ENCODE measurements at regions not wholly inside any gene's neighbourhood (a gene's known extent, or its start where the extent isn't known, plus 50 kb on each side); places are given as distances from the start of the nearest gene placed in this dataset.

DNA sequence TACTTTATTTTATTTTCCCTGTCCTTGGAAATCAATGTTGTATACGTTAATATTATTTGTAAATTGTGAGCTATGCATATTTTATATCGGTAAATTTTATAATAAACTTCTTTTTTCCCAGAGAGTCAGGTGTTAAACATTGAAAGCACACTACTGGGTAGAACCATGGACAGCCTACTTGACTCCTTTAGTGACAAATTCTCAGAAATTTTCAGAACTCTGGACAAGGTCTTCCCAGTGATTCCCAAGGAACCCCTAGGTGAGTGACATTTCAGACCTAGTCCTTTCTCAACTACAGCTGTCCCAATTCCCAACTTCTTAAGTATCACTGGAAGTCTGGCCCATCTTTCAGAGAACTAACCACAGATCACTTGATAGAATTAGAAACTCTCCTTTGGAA lies 107.2 kb downstream of the RCN1 start:
- in situ Hi-C loops (cut with MboI; ENCODE audit: low pct_unique_long_range_greater_than_20kb, low sequenced_read_pairs, unreplicated experiment), result no loop called here
- TF ChIP-seq, protein P1, sequence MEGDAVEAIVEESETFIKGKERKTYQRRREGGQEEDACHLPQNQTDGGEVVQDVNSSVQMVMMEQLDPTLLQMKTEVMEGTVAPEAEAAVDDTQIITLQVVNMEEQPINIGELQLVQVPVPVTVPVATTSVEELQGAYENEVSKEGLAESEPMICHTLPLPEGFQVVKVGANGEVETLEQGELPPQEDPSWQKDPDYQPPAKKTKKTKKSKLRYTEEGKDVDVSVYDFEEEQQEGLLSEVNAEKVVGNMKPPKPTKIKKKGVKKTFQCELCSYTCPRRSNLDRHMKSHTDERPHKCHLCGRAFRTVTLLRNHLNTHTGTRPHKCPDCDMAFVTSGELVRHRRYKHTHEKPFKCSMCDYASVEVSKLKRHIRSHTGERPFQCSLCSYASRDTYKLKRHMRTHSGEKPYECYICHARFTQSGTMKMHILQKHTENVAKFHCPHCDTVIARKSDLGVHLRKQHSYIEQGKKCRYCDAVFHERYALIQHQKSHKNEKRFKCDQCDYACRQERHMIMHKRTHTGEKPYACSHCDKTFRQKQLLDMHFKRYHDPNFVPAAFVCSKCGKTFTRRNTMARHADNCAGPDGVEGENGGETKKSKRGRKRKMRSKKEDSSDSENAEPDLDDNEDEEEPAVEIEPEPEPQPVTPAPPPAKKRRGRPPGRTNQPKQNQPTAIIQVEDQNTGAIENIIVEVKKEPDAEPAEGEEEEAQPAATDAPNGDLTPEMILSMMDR (IDR thresholded peaks at IDR 0.05; ENCODE audit: extremely low read depth, insufficient read depth, missing control alignments), result no peak

DNA sequence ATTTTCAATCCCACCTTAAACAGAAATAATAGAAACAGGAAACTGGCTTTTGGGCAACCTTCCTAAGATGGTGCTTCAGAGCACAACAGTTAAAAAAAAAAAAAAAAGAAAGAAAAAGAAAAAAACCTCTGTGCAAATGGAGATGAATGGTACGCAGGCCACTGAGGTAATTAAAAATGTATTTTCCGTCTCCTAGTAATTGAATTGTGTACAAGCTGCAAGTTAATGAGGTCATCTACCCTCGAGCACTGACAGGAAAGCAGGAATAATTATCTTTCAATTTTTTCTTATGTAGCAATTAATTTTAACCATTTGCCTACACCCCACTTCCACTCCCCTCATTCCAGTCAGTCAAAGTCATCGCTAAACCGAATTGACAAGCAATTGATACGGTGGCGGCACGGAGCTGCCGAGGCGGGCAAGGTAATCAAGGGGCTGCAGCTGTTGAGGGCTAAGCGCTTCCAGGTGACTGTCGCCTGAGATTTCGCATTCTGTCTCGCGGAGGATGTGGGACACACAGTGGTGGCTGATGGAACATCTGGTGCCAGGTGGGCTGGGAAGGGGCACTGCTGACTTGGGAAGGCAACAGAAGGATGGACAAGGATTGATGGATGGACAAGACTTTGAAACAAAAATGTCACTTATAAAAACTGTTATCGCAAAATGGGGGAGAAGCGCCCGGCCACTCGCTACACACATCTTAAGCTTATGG lies 109.4 kb downstream of the RCN1 start:
- TF ChIP-seq, protein P1 (IDR thresholded peaks at IDR 0.05; ENCODE audit: extremely low read depth, insufficient read depth, missing control alignments), result no peak
- in situ Hi-C loops (cut with MboI; ENCODE audit: low pct_unique_long_range_greater_than_20kb, low sequenced_read_pairs, unreplicated experiment), result no loop called here
- no peak for DNase-seq (ENCODE audit: low spot score)

More for the DNA sequence above, 107.2 kb downstream of the RCN1 start:
- DNase-seq (ENCODE audit: low spot score), result no peak

DNA sequence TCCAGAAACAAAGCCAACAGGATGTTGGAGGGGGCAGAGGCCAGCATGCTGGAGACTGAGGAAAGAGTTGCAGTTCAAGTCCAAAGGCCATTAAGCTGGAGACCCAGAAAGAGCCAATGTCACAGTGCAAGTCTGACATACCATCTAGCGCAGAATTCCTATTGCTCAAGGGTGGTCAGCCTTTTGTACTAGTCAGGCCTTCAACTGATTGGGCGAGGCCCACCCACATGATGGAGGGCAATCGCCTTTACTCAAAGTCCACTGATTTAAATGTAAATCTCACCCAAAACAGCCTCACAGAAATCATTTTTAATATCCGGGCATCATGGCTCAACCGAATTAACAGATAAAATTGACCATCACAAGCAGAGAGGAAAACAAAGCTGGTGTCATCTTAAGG lies 113.9 kb downstream of the RCN1 start:
- in situ Hi-C loops (cut with MboI; ENCODE audit: low pct_unique_long_range_greater_than_20kb, low sequenced_read_pairs, unreplicated experiment), result no loop called here
- no peak for DNase-seq (ENCODE audit: low spot score)
- TF ChIP-seq, protein P1 (IDR thresholded peaks at IDR 0.05; ENCODE audit: extremely low read depth, insufficient read depth, missing control alignments), result no peak

DNA sequence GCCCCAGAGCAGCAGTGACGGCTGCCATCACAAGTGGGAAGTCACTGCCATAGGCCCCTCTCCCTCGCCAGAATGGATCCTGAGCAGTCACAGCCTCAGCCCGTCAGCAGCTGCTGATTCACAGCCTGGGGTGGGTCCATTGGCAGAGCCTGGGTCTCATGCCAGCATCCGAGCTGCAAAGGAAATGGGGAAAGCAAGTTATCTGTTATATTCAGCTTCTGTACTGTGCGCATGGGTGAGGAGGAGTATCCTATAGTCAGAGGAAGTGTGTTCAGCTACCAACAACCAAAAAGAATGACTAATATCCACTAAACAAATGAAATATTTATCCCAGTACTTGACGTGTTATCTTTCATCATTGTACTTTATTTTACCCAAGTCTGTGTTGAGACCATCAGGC lies 119.7 kb downstream of the RCN1 start:
- in situ Hi-C loops (cut with MboI; ENCODE audit: low pct_unique_long_range_greater_than_20kb, low sequenced_read_pairs, unreplicated experiment), result no loop called here
- TF ChIP-seq, protein P1 (IDR thresholded peaks at IDR 0.05; ENCODE audit: extremely low read depth, insufficient read depth, missing control alignments), result no peak
- no peak for DNase-seq (ENCODE audit: low spot score)

DNA sequence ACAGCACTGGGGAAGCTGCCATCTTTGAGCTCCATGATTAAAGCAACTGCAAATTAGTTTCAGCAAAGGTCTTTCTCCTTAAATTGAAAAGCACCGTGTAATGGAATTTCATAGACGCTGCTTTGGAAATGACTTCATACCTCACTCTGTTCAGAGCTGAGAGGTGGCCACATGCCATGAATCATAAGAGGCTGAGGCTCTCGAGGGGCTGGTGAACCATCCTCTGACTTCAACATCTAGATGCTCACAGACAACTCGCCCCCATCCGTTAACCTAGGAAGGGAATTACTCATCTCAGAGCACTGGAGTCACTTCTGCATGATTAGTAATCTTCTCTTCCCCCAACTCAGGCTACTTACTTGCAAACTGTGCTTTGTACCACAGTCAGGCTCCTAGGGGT lies 122.3 kb downstream of the RCN1 start:
- no peak for DNase-seq (ENCODE audit: low spot score)
- TF ChIP-seq, protein P1 (IDR thresholded peaks at IDR 0.05; ENCODE audit: extremely low read depth, insufficient read depth, missing control alignments), result no peak
- in situ Hi-C loops (cut with MboI; ENCODE audit: low pct_unique_long_range_greater_than_20kb, low sequenced_read_pairs, unreplicated experiment), result no loop called here

DNA sequence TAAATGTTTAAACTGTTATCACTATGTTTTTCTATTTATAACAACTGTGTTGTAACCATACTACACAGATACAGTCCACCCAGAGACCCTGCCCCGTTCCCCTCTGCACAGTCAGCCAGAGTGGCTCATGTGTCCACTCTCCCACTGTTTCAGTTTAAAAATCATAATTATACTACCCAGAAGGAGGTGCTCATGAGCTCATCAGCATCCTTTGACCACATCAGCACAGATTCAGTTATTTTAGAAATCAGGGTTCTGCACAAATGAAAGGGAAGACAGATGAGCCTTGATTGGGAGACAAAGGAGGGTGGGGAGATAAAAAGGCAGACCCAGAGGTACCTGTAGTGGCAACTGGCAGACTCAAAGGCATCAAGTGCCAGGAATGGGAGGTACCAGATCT lies 124.3 kb downstream of the RCN1 start:
- in situ Hi-C loops (cut with MboI; ENCODE audit: low pct_unique_long_range_greater_than_20kb, low sequenced_read_pairs, unreplicated experiment), result no loop called here
- TF ChIP-seq, protein P1 (IDR thresholded peaks at IDR 0.05; ENCODE audit: extremely low read depth, insufficient read depth, missing control alignments), result no peak
- no peak for DNase-seq (ENCODE audit: low spot score)

Data from GM13977 (cell line).